G401 (cell line): ENCODE measurements at regions not wholly inside any gene's neighbourhood (a gene's known extent, or its start where the extent isn't known, plus 50 kb on each side); places are given as distances from the start of the nearest gene placed in this dataset.
"Not testable (repeated sequence)": the region's sequence is repeated elsewhere in the genome, so short reads cannot be mapped to it uniquely, and the experiment has no call there.

Experiments
- DNase-seq: peaks from one replicate; pipeline ENCODE4 v3.0.0-alpha.2; 2015; ENCODE audit warnings: low spot score
- in situ Hi-C: cut with HindIII; loops from 2 replicates; pipeline ENCODE4 v1.10.0; 2016; ENCODE audit warnings: low sequenced_read_pairs, mixed read lengths

DNA sequence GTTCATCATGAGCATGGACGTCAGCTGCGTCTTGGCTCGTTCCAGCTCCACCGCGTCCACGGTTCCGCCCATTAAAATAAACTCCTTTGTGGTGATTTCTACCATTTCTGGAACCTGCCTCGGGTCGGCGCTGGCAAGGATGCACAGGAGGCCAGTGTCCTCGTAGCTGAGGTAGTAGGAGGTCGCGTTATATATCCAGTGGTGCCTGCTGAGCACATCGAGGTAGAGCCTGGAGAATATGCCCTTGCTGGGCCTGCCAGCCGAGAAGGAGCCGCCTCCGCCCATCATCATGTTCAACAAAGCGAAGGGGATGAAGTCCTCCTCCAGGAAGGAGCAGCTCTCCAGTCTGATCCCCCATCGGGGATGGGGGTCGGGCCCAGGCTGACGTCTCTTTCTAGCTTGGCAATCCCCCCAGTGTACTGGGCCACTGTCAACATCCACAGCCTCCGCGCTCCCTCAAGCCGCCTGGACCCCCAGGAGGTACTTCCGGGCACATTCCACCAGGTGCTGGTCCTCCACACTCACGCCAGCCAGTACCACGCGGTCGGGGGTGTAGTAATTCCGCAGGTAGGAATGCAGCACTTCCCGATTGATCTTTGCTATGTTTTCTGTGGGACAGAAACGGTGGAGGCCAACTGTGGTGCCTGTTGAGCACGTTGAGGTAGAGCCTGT is 120.9 kb upstream of the GRID2 start:
- in situ Hi-C loops: no loop called here
- DNase-seq: no peak

DNA sequence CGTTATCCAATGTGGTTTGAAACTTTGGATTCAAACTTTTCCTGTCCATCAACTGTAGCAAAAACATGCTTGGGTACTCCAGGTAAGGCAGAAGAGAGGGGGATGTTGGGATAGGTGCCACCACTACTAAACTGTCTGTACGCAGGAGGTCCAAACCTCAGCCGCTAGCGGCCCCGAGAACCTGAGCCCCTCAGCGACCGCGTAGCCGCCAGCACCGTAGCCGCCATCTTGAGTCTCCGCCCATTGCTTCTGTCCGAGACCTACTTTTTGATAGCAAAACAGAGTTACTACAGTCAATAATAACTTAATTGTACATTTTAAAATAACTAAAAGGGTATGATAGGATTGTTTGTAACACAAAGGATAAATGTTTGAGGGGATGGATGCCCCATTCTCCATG is 119.9 kb upstream of the GRID2 start:
- no peak for DNase-seq
- in situ Hi-C loops: no loop called here

DNA sequence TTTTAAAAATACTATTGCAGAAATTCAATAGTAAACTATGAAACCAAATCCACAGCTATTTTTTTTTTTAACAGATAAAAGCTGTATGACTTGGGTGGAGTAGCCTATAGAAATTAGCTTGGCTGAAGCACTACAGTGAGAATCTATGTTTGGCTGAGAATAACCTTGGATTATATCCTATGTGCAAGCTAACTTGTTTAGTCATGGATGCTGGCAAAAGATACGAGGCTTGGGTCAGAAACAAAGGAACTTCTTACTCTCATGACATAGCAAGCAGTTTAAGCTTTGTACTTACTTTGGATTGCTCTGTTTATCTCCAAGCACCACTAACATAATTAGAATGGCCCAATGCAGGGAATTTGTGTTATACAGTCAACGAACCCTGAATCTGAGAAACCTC is 119.2 kb upstream of the GRID2 start:
- in situ Hi-C loops: no loop called here

DNA sequence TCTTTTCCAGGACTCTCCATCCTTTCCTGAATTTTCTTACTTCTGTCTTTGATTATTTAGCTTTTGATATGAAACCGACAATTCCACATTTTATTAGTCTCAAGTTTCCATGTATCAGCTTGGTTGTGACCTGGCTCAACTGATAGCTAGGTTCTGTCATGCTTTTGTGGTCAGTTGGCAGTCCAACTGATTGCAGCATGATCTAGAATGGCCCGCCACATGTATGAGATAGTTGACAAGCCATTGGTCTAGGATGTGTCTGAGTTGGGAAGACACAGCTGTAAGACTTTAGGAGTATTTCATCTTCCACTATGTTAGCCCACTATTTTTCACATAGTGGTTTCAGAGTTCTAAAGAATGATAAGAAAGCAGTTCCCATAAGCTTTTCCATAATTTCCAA is 117.5 kb upstream of the GRID2 start:
- in situ Hi-C loops: no loop called here
- no peak for DNase-seq

More for the DNA sequence above, 119.2 kb upstream of the GRID2 start:
- no peak for DNase-seq

DNA sequence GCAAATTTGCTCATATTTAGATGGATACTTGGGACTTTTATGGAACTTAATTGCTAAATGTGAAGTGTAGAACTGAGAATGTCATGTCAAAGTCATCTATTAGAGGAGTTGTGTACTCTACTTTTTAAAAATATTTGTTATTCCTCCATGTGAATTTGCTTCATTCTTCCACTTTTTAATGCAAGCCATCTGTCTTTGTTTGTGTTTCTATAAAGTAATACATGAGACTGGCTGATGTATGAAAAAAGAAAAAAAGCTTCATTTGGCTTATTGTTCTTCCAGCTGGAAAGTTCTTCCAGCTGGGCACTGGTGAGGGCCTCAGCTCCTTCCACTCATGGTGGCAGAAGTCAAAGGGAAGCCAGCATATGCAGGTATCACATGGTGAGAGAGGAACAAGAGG is 114.6 kb upstream of the GRID2 start:
- in situ Hi-C loops: no loop called here
- DNase-seq: no peak

DNA sequence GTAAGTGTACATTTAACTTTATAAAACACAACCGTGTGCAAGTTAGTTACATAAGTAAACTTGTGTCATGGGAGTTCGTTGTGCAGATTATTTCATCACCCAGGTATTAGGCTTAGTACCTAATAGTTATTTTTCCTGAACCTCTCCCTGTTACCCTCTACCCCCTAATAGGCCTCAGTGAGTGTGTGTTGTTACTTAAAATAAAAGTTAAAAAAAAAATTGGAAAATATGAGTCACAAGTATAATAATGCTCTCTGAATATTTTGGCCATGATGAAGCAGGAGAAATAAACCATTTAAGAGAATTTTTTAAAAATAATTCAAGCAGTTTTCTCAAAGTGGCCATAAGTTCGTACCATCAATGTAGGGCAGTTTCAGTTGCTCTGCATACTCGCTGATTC is 105.1 kb upstream of the GRID2 start:
- in situ Hi-C loops: no loop called here
- no peak for DNase-seq

DNA sequence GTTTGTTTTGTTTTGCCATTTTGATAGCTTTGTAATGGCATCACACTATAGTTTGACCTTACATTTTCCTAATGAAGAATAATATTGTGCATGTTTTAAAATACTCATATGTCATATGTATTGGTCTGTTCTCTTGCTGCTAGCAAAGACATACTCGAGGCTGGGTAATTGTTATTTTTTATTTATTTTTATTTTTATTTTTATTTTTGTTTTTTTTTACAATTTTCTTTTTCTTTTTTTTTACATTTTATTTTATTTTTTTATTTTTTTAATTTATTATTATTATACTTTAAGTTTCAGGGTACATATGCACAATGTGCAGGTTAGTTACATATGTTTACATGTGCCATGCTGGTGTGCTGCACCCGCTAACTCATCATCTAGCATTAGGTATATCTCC is 104.6 kb upstream of the GRID2 start:
- in situ Hi-C loops: no loop called here
- no peak for DNase-seq

DNA sequence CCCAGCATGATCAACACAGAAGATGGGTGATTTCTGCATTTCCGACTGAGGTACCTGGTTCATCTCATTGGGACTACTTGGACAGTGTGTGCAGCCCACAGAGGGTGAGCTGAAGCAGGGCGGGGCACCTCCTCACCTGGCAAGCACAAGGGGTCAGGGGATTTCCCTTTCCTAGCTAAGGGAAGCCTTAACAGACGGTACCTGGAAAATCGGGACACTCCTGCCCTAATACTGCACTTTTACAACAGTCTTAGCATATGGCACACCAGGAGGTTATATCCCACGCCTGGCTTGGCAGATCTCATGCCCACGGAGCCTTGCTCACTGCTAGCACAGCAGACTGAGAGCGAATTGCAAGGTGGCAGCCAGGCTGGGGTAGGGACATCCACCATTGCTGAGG is 92.9 kb upstream of the GRID2 start:
- peak; percentile 79 for DNase-seq
- in situ Hi-C loops: no loop called here

DNA sequence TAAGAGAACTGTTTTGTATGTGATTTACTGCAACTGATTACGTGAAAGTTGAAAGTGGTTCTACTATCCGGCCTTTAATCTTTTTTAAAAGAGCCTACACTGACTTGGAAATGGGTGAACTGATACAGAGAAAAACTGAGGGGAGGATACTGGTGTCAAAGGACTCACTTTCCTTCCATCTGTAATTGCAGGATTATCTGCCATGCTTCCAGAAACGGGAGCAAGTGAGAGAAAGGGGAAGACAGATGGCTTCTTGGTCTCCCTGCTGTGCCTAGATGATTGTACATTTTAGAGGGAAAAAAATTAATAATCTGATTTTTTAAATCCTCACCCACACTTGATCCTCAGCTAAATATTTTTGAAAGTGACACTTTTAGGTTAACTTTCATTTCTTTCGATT is 88.3 kb upstream of the GRID2 start:
- peak; percentile 81 for DNase-seq
- in situ Hi-C loops: no loop called here

DNA sequence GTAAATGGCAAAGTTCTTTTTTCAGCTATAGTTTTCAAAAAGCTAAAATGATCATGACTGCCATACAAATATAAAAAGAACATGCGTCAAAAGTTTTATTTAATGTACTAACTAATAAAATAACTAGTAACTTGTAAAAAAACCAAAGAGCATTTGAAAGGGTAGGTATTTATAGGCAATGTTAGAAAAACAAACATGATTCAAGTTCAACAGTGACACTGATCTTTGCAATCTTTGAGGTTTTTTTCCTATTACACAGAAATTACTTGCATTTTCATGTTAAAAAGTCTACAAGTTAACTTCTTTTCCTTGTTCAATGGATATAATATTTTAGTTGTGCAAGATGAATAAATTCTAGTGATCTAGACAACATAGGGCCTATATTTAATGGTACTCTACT is 72.3 kb upstream of the GRID2 start:
- DNase-seq: no peak
- in situ Hi-C loops: no loop called here

DNA sequence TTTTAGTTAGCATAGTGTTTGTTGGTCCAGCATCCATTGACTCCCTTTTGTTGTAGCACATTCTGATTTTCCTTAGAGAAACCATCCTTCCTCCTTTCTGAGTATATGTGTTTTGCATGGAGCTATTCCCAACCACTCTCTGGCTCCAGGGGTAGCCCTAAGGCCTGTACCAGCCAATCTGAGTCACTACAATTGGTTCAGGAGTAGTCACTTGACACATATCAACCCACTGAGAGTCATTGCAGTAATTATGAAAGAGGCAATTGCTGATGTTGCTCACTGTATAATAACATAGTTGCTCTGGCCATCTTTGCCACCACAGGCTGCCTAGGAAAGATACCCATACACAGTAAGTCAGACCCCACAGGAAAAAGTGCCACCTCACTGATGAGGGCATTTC is 71.2 kb upstream of the GRID2 start:
- in situ Hi-C loops: no loop called here

DNA sequence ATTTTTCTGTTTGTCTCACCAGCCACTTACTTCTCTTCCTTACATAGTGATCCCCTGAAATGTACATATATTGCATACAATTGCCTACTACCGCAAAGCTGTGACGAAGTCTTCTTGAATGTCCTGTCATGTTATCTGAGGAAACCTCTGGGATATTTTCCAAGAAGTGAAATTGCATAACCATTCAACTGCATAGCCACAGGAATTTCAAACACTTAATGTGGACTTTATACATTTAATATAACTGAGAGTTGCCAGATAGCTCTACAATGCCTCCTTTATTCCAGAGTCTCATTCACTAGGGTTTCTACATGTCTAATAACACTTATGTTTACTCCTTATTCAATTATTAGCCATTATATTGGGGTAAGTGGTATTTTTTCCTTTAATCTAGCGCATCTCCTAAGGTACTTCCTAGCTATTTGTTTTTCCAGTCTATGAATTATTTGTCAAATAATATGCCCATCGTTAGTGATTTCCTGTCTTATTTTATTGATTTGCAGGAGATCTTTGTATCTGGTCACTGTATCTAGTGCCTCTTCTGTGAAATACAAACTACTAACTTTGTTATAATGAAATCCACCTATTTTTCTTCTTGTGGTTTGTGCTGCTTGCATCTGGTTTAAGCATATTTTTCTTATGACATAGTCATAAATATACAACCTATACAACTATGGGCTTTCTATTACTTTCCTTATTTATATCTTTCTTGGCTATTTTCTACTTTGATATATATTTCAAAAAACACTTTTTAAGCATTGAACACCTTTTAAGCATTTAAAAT is 69.2 kb upstream of the GRID2 start:
- in situ Hi-C loops: no loop called here
- no peak for DNase-seq

More for the DNA sequence above, 71.2 kb upstream of the GRID2 start:
- no peak for DNase-seq

DNA sequence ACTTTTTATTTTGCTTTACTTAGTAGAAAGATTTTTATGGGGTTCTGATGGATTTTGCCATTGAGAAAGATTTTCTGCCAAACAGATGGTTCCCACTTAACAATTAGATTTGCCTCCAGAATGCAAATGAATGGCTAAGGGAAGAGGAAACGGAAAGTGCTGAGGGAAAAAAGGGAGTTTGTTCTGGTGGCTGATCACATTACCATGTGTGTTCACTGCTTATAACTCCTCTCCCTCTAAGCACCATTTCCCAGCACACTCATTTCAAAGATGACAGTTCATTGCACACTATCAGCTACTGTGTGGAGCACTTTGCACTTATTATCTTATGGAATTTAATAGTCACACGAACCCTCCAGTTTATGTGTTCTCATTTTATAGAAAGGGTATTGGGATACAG is 68.0 kb upstream of the GRID2 start:
- in situ Hi-C loops: no loop called here
- peak; percentile 4 for DNase-seq

DNA sequence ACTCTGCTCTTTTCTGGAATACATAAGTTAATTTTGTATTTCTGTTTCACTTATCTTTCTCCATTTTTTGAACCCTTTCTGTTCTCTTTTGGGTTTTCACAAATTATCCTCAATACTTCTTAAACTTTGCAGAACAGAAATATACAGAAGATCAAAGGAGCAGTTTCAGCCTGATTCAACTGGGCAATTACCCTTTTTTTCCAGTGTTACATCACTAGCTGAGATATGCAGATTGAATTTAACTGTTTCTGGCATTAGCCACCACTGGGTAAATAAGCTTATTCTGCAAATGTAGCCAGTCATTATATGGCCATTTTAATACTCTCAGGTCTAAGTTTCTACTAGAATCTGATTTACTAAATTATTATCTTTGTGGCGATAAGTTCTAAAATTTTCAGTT is 66.9 kb upstream of the GRID2 start:
- in situ Hi-C loops: no loop called here
- DNase-seq: no peak

DNA sequence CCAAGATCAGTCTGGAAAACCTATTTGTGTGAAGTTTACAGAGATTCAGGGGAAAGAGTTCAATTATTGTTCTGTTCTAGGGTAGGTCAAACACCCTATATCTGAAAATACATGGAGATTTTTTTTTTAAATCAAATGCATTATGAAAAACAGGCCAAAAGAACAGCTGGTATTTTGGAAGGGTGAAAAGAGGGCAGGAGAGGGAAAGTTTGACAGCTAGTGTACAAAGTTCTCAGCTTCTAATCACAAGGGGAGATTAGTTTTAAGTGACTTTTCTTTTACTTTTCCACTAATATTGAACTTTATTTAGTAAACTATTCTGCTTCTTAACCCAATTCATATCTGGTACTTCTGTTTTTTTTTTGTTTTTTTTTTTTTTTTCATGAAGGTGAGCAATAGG is 66.2 kb upstream of the GRID2 start:
- DNase-seq: no peak
- in situ Hi-C loops: no loop called here

DNA sequence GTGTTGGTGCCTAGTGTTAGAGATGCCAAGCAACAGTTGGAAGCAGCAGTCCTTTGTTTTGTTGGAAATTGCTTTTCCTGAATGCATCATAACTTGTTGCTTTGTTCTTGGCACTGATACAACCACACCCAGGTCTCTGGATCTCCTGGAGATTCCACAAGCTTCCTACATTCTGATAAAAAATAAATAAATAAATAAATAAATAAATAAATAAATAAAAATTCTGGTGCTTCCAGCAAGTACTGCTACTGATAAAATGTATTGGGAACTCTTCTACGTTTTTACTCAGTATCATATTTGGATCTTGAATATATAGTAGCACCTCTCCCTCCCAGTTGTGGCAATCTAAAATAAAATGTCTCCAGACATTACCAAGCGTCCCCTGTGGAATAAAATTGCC is 62.7 kb upstream of the GRID2 start:
- in situ Hi-C loops: no loop called here
- no peak for DNase-seq

DNA sequence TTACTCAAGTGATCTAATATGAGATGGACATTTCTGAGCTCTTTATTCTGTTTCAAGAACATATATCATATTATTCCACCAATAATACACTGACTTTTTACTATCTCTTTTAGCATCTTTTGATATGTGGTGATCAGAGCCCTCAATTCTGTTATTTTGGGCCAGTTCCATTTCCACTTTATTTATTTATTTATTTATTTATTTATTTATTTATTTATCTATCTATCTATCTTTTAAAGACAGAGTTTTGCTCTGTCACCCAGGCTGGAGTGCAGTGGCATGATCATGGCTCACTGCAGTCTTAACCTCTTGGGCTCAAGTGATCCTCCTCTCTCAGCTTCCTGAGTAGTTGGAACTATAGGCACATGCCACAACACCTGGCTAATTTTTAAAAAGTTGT is 57.4 kb upstream of the GRID2 start:
- in situ Hi-C loops: no loop called here

DNA sequence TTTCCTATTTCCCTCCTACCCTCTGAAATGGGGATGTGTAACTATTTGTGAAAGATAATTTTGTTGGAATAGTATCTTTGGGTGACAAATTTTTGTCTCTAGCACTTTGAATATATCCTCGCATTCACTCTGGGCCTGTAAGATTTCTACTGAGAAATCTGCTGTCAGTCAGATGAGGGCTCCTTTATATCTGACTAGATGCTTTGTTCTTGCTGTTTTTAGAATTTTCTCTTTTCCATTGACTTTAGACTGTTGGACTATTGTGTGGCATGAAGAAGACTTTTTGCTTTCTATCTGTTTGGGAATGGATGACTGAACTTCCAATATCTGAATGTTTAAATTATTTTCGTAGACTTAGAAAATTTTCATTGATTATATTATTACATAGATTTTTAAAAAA is 54.2 kb upstream of the GRID2 start:
- no peak for DNase-seq
- in situ Hi-C loops: no loop called here

More for the DNA sequence above, 57.4 kb upstream of the GRID2 start:
- DNase-seq: no peak

DNA sequence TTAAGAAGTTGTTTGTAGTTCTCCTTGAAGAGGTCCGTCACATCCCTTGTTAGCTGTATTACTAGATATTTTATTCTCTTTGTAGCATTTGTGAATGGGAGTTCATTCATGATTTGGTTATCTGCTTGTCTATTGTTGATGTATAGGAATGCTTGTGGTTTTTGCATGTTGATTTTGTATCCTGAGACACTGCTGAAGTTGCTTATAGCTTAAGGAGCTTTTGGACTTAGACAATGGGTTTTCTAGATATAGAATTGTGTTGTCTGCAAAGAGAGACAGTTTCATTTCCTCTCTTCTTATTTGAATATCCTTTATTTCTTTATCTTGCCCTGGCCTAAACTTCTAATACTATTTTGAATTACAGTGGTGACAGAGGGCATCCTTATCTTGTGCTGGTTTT is 52.1 kb upstream of the GRID2 start:
- in situ Hi-C loops: no loop called here
- DNase-seq: no peak

DNA sequence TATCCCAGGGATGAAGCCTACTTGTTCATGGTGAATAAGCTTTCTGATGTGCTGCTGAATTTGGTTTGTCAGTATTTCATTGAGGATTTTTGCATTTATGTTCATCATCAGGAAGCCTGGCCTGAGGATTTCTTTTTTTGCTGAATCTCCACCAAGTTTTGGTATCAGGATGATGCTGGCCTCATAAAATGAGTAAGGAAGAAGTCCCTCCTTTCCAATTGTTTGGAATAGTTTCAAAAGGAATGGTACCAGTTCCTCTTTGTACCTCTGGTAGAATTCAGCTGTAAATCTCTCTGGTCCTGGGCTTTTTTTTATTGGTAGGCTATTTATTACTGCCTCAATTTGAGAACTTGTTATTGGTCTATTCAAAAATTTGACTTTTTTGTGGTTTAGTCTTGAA is 51.4 kb upstream of the GRID2 start:
- DNase-seq, in situ Hi-C loops: not testable (repeated sequence)

DNA sequence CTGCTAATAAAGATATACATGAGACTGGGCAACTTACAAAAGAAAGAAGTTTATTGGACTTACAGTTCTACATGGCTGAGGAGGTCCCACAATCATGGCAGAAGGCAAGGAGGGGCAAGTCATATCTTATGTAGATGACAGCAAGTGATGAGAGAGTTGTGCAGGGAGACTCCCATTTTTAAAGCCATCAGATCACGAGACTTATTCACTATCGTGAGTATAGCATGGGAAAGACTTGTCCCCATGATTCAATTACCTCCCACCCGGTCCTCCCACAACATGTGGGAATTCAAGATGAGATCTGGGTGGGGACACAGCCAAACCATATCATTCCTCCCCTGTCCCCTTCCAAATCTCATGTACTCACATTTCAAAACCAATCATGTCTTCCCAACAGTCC is 50.9 kb upstream of the GRID2 start:
- DNase-seq: no peak
- in situ Hi-C loops: no loop called here
